ENCODE measurements at regions not wholly inside any gene's neighbourhood (a gene's known extent, or its start where the extent isn't known, plus 50 kb on each side); places are given as distances from the start of the nearest gene placed in this dataset.

GRCh38 chr4:186789651-186790050 is 66.0 kb upstream of the FAT1 start:
- TF ChIP-seq CTCF (optimal IDR thresholded peaks at IDR 0.05 in 1 of 3, IDR thresholded peaks at IDR 0.05 in 1 of 3, conservative IDR thresholded peaks at IDR 0.05 in 1 of 3; ENCODE audit: extremely low read depth in 1 of 3, insufficient read depth in 2 of 3, low read length in 3 of 3) = no peak
- no peak for TF ChIP-seq EZH2 (IDR thresholded peaks at IDR 0.05; ENCODE audit: low read length)
